ENCODE measurements at regions not wholly inside any gene's neighbourhood (a gene's known extent, or its start where the extent isn't known, plus 50 kb on each side); places are given as distances from the start of the nearest gene placed in this dataset.
A peak's percentile ranks its signal among the peaks of the same experiment; 100 is the strongest.

- no peak for TF ChIP-seq CTCF (IDR thresholded peaks at IDR 0.05)
- peak; percentile 45 for DNase-seq (ENCODE audit: low spot score)
- Histone ChIP-seq H3K27ac (no peak overlapping the region), H3K4me3 (no peak overlapping the region)
These were observed 784.8 kb upstream of the CDH2 start for GRCh38 chr18:28961669-28962228.

GRCh38 chr18:28960146-28960545, 783.2 kb upstream of the CDH2 start:
- no peak for TF ChIP-seq CTCF (IDR thresholded peaks at IDR 0.05)
- no peak overlapping the region for H3K27ac ChIP-seq
- no peak for DNase-seq (ENCODE audit: low spot score)
- no peak overlapping the region for H3K4me3 ChIP-seq

GRCh38 chr18:28952339-28952738, 775.4 kb upstream of the CDH2 start:
- no peak overlapping the region for H3K27ac ChIP-seq
- no peak overlapping the region for H3K4me3 ChIP-seq
- no peak for TF ChIP-seq CTCF (IDR thresholded peaks at IDR 0.05)
- no peak for DNase-seq (ENCODE audit: low spot score)

GRCh38 chr18:28947900-28948299, 771.0 kb upstream of the CDH2 start:
- Histone ChIP-seq H3K4me3 (no peak overlapping the region), H3K27ac (no peak overlapping the region)
- TF ChIP-seq CTCF (IDR thresholded peaks at IDR 0.05): no peak
- no peak for DNase-seq (ENCODE audit: low spot score)

- no peak for DNase-seq (ENCODE audit: low spot score)
- no peak for TF ChIP-seq CTCF (IDR thresholded peaks at IDR 0.05)
- Histone ChIP-seq H3K27ac (no peak overlapping the region), H3K4me3 (no peak overlapping the region)
These were observed 769.5 kb upstream of the CDH2 start for GRCh38 chr18:28946471-28946870.

- DNase-seq (ENCODE audit: low spot score): no peak
- TF ChIP-seq CTCF (IDR thresholded peaks at IDR 0.05): no peak
- H3K4me3 ChIP-seq: no peak overlapping the region
These were observed 746.0 kb upstream of the CDH2 start for GRCh38 chr18:28922936-28923335.

GRCh38 chr18:28916456-28916855, 739.5 kb upstream of the CDH2 start:
- TF ChIP-seq CTCF (IDR thresholded peaks at IDR 0.05): no peak
- H3K27ac ChIP-seq: no peak overlapping the region
- H3K4me3 ChIP-seq: no peak overlapping the region
- no peak for DNase-seq (ENCODE audit: low spot score)

More at GRCh38 chr18:28922936-28923335, 746.0 kb upstream of the CDH2 start:
- H3K27ac ChIP-seq: no peak overlapping the region
